HG03342 (cell line): ENCODE measurements at regions not wholly inside any gene's neighbourhood (a gene's known extent, or its start where the extent isn't known, plus 50 kb on each side); places are given as distances from the start of the nearest gene placed in this dataset.

Experiments used
- ATAC-seq: cut with Tn5 transposase; IDR thresholded peaks from one replicate; pipeline ENCODE4 v1.9.1; 2021; ENCODE audit warnings: mild to moderate bottlenecking, moderate library complexity; ENCODE audit not compliant: unreplicated experiment

DNA sequence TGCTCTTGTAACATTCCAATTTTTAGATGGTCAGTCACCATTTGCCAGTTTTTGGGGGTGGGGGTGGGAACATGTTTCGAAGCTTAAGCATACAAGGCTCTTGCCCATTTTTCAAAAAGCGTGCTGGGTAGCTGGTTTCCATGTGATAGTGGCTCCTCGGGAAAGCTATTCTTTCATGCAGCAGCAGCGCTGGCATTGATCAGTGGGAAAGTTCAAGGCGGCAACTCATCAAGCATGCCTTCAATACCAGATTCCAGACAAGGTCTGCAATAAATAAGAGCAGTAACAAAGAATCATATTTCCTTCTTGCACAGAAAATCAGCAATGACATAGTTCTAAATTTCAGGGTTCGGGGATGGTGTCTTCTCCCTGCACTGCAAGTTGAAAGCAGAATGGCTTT lies 133.5 kb upstream of the ONECUT1 start:
- no peak for ATAC-seq

DNA sequence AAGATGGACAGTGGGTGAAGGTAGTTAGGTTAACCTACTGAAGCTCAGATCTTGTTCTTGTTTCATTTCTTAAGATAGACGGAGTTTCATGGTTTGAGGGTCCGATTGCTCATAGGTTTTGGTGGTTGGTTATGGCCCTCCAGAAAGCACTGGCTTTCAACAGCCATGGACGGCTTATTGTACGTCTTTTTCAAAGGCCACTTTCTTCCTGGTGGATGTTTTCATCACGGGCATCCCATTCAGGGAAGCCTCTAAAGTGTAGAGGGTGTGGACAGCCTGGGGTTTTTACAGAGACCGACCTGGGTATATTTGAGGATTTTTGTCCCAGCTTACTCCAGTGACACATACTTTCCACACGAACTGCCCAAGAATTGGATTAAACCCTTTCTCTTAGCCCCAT lies 132.7 kb upstream of the ONECUT1 start:
- no peak for ATAC-seq

DNA sequence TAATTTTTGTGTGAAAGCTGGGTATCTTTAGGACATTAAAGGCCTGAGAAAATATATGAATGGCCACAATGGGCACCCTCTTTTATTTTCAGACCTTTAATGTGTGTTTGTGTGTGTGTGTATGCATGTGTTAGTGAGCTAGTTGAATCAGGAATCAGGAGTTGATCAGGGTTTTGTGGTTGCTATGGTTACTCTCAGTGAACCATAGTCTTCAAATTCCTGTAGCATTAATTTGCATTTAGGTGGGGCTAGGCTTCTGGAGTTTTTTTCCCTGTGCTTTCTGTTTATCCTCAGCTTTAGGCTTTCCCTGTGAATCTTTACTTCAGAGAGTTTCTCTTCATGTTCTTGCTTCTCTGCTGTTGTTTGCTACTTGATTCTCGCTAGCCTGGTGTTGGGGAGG lies 122.0 kb upstream of the ONECUT1 start:
- no peak for ATAC-seq

DNA sequence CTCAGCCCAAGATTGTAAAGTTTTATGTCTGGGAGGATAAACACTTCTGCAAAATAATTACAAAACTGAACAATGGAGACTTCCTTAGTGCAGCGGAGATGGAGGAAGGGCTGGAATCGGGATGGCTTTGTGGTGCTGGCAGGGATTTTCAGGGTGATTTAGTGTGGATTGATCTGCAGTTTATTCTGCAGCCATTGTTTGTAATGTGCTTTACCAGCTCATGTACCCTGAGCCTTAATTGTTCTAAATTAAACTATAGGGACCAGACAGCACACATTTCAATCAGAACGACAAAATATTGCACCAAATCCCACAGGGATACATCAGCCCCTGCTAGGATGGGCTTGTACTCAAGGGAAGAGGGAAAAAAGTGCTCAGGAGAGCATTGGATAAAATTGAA lies 103.2 kb upstream of the ONECUT1 start:
- no peak for ATAC-seq

DNA sequence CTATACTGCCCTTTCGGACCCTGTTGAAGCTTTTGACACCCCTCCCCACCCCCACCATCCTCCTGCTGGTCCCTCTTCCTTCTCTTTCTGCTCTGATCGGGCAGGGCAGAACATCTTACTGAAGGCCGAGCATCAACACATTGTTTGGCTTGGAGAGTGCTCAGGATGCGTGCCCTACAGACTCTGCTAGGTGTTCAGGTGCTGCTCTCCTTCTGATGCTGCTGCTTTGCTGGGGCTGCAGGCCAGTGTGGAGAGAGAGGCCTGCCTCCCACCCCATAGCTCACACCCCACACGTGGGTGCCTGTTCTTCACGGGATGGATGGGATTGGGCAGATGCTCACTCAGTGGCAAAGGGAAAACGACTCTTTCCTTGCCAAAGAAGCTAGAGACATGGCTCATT lies 89.8 kb upstream of the ONECUT1 start:
- ATAC-seq = no peak

DNA sequence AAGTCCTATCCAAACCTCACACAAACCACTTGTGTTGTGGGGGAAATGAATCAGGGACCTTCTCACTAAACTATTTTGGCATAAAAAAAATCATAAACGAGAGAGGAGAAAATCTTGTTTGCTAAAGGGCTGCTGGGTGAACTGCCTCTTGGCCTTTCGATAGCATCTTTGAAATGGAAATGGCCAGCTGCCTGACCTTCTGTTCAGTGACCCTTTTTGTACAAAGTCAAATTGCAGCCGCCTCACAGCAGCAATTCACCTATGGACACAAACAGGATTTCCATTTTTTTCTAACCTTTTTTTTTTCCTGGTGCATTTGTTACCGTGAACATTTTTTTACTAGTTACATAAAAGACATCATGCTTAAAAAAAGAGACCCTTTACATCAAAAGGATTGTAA lies 89.0 kb upstream of the ONECUT1 start:
- no peak for ATAC-seq

DNA sequence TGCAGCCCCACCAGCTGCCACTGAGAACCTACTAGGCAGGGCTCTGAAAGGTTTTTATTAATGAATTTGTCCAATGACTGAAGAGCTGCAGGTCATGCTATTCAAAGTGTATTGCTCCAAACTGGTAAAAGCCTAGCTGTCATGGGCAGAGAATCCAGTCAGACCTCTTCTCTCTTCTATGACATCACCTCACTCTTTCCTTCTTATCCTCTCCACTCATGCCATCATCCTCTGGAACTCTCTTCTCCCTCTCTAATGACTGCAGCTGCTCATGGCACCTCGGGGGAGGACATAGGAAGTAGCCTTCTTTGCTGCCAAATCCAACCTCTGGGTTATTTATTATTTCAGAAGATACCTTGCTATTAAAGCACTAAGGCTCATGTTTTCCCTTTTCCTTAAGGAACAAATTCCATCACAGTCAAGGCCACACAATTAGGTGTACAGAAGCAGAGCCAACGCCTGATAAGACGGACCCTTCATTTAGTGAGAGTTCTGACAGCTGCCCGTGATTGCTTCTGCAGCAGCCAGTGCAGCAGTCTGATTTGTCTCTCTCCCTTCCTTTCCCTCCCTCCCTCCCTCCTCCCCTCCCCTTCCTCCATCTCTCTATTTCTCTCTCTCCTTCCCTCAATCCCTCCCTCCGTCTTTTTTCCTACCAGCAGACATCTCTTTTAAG lies 87.0 kb upstream of the ONECUT1 start:
- no peak for ATAC-seq

DNA sequence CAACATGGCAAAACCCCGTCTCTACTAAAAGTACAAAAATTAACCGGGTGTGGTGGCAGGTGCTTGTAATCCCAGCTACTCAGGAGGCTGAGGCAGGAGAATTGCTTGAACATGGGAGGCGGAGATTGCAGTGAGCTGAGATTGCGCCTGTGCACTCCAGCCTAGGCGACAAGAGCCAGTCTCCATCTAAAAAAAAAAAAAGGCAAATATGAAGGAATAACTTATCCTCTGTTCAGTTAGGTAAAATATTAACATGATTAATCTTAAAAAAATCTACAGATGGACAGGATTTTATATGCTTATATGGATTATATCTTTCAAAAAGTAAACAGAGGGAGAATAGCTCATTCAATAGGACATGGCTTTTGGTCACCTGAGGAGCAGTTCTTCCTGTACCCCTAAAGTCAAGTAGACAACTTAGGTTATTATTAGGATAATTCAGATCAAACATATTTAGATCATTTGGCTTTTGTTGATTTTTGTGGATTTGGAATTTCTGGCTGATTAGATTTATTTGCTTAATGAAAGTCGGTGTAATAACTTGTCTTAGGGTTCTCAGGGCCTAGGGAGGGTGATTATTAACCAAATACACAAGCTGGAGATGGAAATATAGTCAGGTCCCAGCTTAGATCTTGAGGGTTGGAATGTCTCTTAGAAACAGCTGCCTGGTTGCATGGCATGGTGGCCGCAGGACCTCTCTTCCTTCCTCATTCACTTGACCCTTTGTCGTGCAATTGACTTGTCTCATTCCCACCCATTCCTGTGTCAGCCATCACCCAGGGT lies 82.1 kb upstream of the ONECUT1 start:
- ATAC-seq = no peak

DNA sequence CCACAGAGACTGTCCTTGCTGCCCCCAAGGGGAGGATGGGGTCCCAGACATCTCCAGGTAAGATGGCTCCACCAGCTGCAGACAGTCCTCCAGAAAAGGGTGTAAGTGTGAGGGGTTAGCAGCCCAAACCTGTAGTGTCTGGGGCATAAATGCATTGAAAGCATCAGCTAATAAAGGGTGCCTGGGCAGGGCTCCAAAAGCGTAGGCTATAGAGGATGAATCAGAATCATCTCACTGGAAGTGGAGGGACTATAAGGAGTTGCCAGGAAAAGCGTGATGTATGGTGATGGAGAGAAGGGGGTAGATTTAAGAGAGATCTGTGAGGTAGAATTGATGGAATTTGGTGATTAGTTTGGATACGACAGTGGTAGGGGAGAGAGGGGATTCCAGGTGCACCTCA lies 79.9 kb upstream of the ONECUT1 start:
- no peak for ATAC-seq

DNA sequence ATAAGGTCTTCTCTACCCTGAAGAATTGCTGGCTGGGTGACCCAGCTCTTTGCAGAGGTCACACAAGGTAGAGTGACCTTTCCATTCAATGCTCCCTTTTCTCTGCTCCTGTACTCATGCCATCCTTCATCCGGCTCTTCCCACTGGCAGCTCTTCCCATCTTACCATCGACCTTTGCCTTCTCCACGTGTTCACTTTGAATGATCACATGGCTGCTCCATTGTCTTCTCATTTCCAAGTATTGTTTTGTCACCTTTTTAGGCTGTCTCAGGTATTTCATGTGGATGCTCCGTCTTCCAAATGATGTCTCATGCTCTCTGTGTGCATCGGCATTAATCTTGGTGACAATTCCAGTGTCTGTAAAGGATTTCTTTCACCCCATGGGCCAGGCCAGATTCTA lies 76.6 kb upstream of the ONECUT1 start:
- no peak for ATAC-seq

DNA sequence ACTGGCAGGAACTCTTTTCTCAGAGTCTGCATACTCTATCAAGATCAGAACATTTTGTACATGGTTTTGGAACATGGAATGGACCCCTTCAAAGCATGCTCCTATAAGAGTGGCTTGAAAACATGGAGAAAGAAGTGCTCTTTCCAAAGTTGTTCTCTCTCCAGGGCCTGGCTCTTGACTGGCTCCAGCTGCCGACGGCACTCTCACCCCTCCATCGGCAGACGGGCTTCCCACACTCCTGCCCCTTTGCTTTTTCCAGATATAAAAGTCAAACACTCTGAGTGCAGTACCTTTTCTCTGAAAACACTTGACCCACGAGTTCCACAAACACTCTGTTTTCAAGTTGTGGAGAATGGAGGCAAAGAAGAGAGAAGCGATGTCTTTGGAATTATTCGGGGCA lies 72.5 kb upstream of the ONECUT1 start:
- no peak for ATAC-seq

DNA sequence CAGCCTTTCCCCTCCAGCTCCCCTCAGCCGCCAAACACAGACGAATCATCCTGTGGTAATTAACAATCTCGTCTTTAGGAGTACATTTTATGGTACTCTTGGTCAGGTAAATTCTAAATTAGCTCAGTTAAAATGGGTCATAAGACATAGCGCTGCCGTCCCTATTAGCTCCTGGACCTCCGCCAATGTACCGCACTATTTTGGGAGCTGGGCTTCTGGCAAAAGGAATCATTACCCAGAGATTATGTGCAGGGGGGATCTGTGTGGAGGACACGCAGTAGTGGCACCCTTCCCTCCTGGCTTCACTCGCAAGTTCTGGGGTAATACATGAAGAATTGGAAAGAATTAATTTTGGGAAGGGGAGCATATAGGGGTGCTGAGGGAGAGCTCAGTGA lies 68.6 kb upstream of the ONECUT1 start:
- no peak for ATAC-seq

DNA sequence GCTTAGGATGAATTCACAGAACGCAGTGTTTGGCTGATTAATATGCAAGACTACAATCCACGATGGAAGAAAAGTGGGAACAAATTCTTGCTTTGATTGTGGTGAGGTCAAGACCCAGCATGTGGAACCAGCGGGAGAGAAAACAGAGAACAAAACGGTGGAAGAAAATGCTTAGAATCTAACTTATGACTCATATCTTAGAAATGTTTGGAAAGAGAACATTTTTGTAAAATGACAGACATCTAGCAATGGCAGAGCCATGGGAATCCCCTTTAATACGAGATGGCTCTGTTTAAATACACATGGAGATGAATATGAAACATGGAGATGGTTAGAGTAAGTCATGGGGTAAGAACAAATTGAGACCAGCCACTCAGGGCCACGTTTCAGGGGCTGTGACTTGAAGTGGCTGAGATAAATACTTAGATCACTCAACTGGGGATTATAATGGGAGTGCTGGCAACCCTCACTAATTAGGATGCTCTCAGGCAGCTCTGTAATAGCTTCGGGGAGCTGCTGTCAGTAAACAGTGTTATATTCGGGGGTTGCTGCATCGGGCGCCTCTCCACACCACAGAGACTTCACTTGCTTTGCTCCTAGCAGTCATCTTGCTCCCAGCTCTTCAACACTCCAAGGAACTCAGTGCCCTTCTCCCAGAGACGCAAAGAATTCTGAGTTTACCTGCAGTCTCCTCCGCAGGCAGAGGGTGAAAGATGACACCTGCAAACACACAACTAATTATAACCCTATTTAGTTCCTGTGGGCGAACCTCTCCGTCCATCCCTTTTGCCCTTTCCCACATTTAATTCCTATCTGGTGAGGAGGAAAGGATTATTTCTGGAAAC lies 68.0 kb upstream of the ONECUT1 start:
- ATAC-seq = no peak

DNA sequence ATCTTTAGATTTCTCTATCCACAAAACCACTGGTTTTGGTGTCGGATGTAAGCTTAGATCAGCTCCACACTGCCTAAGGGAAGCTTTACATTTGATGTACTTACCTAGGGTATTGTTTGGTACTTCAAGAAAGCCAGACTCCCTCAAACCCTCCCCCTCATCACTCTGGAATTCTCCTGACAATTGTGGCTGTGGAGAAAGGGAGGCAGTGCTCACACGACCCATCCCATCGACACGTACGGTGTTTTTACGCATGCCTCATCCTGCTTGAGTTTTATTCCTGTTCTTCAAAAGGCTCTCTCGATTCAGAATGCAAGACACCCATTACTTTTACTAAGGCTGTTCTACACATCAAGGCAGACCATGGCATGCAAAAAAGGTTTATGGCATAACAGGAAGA lies 67.3 kb upstream of the ONECUT1 start:
- no peak for ATAC-seq

DNA sequence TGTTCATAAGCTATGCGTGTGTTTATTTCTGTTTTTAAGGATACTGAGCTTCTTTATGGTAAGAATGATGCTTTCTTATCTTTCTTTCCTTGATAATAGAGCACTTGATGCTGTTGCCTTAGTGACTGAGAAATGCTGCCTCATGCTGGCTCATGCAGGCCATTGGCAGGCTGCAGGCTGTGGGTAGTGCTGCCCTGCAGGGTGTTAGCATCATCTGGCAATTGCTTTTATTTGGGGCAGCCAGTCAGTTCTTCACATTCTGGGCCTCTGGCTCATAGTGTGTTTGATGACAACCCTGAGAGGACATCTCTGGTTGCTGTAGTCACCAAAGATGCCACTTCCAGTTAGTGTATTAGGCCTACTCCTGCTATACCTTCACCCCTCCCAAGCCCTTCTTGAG lies 66.2 kb upstream of the ONECUT1 start:
- ATAC-seq = no peak

DNA sequence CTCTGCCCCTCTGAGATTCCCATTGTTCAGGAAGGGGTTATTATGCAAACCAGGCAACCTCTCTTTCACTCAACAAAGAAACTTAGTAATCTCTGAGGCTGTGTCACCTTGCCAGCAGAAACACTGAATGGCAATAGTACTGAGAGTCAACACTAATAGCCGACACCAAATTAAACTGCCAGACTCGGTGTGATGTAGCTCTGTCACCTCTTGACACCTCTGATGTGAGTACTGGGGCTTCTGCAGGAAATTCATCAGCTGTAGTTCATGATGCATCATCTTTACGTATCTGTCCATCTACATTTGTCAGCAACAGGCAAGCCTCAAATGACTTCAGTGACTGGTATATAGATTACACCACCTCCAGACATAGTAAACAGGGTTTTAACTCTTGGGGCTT lies 65.0 kb upstream of the ONECUT1 start:
- ATAC-seq = no peak

DNA sequence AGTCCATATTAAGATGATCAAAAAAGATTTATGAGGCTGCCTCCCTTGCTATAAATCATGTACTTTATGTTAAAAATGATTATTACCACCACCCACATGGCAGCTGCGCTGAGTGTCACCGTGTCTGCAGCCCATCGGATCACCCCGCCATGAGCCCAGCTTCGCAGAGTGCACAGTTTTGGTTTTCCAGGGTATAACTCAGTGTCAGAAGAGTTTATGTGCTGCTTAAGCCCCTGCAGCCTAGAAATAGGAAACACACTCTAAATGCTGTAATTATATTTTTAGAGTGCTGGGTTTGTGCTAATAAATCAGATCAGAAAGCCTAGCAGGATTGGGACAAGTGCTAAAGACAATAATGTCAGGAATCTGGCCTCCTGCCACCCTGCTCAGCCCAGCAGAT lies 54.7 kb upstream of the ONECUT1 start:
- no peak for ATAC-seq
